ENCODE measurements at regions not wholly inside any gene's neighbourhood (a gene's known extent, or its start where the extent isn't known, plus 50 kb on each side); places are given as distances from the start of the nearest gene placed in this dataset.
"Not testable (repeated sequence)": the region's sequence is repeated elsewhere in the genome, so short reads cannot be mapped to it uniquely, and the experiment has no call there.

- no peak overlapping the region for H3K4me3 ChIP-seq (ENCODE audit: low read depth, low read length)
- no peak for TF ChIP-seq CTCF (IDR thresholded peaks at IDR 0.05; ENCODE audit: low read depth, low read length, missing control alignments)
- no peak for DNase-seq (ENCODE audit: low read depth)
Measured at GRCh38 chr4:114041117-114041475, 61.6 kb upstream of the ARSJ start.

- no peak for TF ChIP-seq CTCF (IDR thresholded peaks at IDR 0.05; ENCODE audit: low read depth, low read length, missing control alignments)
- DNase-seq (ENCODE audit: low read depth) = no peak
- H3K4me3 ChIP-seq (ENCODE audit: low read depth, low read length) = no peak overlapping the region
Measured at GRCh38 chr4:114043116-114043515, 63.7 kb upstream of the ARSJ start.

- DNase-seq (ENCODE audit: low read depth); H3K4me3 ChIP-seq (ENCODE audit: low read depth, low read length): not testable (repeated sequence)
Measured at GRCh38 chr4:114044351-114044750, 64.9 kb upstream of the ARSJ start.

- H3K4me3 ChIP-seq (ENCODE audit: low read depth, low read length) = no peak overlapping the region
- no peak for DNase-seq (ENCODE audit: low read depth)
- no peak for TF ChIP-seq CTCF (IDR thresholded peaks at IDR 0.05; ENCODE audit: low read depth, low read length, missing control alignments)
Measured at GRCh38 chr4:114046331-114046730, 66.9 kb upstream of the ARSJ start.

- DNase-seq (ENCODE audit: low read depth); H3K4me3 ChIP-seq (ENCODE audit: low read depth, low read length): not testable (repeated sequence)
Measured at GRCh38 chr4:114048154-114048553, 68.7 kb upstream of the ARSJ start.

- no peak for DNase-seq (ENCODE audit: low read depth)
- H3K4me3 ChIP-seq (ENCODE audit: low read depth, low read length) = no peak overlapping the region
- TF ChIP-seq CTCF (IDR thresholded peaks at IDR 0.05; ENCODE audit: low read depth, low read length, missing control alignments) = no peak
Measured at GRCh38 chr4:114052227-114052626, 72.8 kb upstream of the ARSJ start.

- no peak for TF ChIP-seq CTCF (IDR thresholded peaks at IDR 0.05; ENCODE audit: low read depth, low read length, missing control alignments)
- DNase-seq (ENCODE audit: low read depth) = no peak
- no peak overlapping the region for H3K4me3 ChIP-seq (ENCODE audit: low read depth, low read length)
Measured at GRCh38 chr4:114056599-114056998, 77.2 kb upstream of the ARSJ start.

- H3K4me3 ChIP-seq (ENCODE audit: low read depth, low read length) = no peak overlapping the region
- no peak for TF ChIP-seq CTCF (IDR thresholded peaks at IDR 0.05; ENCODE audit: low read depth, low read length, missing control alignments)
- no peak for DNase-seq (ENCODE audit: low read depth)
Measured at GRCh38 chr4:114057746-114058145, 78.3 kb upstream of the ARSJ start.
